Progenitor cell of endocrine pancreas (in vitro differentiated cells): ENCODE measurements at regions not wholly inside any gene's neighbourhood (a gene's known extent, or its start where the extent isn't known, plus 50 kb on each side); places are given as distances from the start of the nearest gene placed in this dataset.
A peak's percentile ranks its signal among the peaks of the same experiment; 100 is the strongest.

Experiments
- DNase-seq: peaks from one replicate; pipeline ENCODE4 v3.0.0; 2021; ENCODE audit warnings: low spot score; ENCODE audit not compliant: unreplicated experiment
- H3K27ac Mint-ChIP-seq: 2 replicates; pipeline ENCODE4 v1.8.0; 2021; ENCODE audit warnings: mild to moderate bottlenecking, moderate library complexity, mixed read lengths
- H3K27me3 Mint-ChIP-seq: 2 replicates; pipeline ENCODE4 v1.8.0; 2021; ENCODE audit warnings: mixed read lengths
- H3K36me3 Mint-ChIP-seq: 2 replicates; pipeline ENCODE4 v1.8.0; 2022; ENCODE audit warnings: mixed read lengths; ENCODE audit not compliant: insufficient read depth
- H3K4me1 Mint-ChIP-seq: 2 replicates; pipeline ENCODE4 v1.8.0; 2021; ENCODE audit warnings: low read depth, mixed read lengths
- H3K4me3 Mint-ChIP-seq: 2 replicates; pipeline ENCODE4 v1.8.0; 2021; ENCODE audit warnings: low read depth, mild to moderate bottlenecking, moderate library complexity, mixed read lengths
- H3K9me3 Mint-ChIP-seq: 2 replicates; pipeline ENCODE4 v1.8.0; 2021; ENCODE audit warnings: low read depth, mixed read lengths
- TF ChIP-seq, protein P1 (sequence below): fragments of 200-600 bp; sonication (generic); IDR thresholded peaks from one replicate; pipeline ENCODE4 v1.5.0; 2021; ENCODE audit warnings: antibody characterized with exemption, mild to moderate bottlenecking; ENCODE audit not compliant: unreplicated experiment

DNA sequence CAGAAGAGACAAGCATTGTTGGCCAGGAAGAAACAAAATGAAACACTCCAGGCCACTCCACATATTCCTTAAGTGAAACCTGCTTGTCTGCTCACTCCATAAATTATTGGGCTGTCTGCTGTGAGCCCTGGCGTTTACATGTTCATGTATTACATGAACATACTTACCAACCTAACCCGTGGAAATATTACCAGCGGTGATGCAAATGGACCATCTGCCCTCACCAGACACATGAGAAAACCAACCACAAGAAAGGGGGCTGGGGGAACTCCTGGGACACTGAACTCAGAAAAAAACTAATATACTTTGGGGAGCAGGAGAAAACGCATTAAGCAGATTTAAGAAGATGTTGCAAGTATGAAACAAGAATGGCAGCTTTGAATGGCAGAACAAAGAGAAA, 731.2 kb upstream of the IGFBP3 start:
- no peak for DNase-seq
- Mint-ChIP-seq H3K9me3 (peaks cover 11% of the 10 kb centered on the region), H3K27me3 (no peaks in the 10 kb centered on the region), H3K27ac (no peak overlapping the region), H3K4me3 (no peak overlapping the region), H3K36me3 (peaks cover 2% of the 10 kb centered on the region), H3K4me1 (peaks cover 6% of the 10 kb centered on the region)
- TF ChIP-seq, protein P1, sequence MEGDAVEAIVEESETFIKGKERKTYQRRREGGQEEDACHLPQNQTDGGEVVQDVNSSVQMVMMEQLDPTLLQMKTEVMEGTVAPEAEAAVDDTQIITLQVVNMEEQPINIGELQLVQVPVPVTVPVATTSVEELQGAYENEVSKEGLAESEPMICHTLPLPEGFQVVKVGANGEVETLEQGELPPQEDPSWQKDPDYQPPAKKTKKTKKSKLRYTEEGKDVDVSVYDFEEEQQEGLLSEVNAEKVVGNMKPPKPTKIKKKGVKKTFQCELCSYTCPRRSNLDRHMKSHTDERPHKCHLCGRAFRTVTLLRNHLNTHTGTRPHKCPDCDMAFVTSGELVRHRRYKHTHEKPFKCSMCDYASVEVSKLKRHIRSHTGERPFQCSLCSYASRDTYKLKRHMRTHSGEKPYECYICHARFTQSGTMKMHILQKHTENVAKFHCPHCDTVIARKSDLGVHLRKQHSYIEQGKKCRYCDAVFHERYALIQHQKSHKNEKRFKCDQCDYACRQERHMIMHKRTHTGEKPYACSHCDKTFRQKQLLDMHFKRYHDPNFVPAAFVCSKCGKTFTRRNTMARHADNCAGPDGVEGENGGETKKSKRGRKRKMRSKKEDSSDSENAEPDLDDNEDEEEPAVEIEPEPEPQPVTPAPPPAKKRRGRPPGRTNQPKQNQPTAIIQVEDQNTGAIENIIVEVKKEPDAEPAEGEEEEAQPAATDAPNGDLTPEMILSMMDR = no peak

DNA sequence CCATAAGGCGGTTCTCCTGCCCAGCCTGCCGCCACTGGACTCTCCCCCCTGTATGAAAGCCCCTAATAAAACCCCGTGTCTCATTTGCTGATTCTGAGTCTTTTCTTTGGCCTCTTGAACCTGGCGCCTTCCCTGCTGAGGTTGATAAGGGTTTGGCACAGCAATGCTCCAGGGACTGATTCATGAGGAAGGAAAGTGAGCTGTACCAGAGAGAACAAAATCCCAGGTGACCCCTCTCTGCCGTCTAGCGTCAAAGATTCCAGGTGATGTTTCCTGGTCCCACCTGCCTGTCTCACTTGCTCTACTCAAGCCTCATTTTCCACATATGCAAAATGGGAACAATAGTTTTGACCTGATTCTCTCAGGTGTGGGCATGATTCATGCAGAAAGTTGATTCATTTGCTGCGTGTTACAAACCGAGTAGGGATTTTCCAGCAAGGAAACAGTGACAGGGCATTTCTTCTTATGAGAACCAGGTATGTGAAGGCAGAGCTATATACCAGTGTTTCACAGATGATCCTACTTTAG, 730.6 kb upstream of the IGFBP3 start:
- peaks cover 2% of the 10 kb centered on the region for H3K36me3 Mint-ChIP-seq
- H3K4me1 Mint-ChIP-seq = peaks cover 6% of the 10 kb centered on the region
- peak overlapping the region; percentile 5 for H3K27ac Mint-ChIP-seq
- H3K4me3 Mint-ChIP-seq = no peak overlapping the region
- DNase-seq = no peak
- H3K9me3 Mint-ChIP-seq = peaks cover 14% of the 10 kb centered on the region
- H3K27me3 Mint-ChIP-seq = no peaks in the 10 kb centered on the region
- TF ChIP-seq, protein P1 = no peak

DNA sequence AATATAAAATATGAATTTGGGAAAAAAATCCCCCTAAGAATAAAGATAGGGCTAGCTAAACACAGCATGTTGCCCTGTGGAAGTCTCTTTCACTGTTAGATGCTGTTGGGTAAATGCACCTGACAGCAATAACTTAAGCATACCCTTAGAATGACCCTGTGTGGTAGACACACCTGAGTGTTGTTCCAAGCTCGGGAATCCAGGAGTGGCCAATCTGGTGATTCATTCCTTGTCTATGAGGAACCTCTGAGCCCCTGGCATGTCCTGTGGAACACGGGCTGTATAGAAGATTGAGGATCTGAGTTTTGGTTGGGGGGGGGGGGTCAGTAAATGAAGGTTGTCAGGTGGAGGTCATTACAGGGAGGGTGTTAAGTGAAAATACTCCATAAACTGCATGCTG, 730.0 kb upstream of the IGFBP3 start:
- Mint-ChIP-seq H3K9me3 (peaks cover 14% of the 10 kb centered on the region), H3K36me3 (peaks cover 2% of the 10 kb centered on the region), H3K27me3 (no peaks in the 10 kb centered on the region), H3K4me3 (no peak overlapping the region), H3K4me1 (peaks cover 6% of the 10 kb centered on the region), H3K27ac (no peak overlapping the region)
- TF ChIP-seq, protein P1 = no peak
- no peak for DNase-seq

DNA sequence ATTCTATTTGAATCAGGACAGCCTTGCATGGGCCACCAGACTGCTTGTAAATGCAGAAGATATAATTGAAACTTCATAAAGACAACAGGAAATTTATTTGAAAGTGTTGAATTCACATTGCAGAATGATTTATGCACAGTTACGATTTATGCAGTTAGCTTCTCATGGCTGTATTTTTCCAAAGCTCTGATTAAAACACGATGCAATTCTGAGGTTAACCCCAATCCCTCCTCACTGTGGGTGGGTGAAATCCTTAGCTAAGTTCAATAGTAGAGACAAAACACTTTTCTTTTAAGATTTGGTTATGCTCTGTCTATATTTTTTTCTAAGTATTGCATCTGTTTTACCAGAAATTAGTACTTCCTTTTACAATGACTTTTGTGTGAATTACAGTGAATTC, 728.8 kb upstream of the IGFBP3 start:
- H3K36me3 Mint-ChIP-seq = peaks cover 2% of the 10 kb centered on the region
- no peaks in the 10 kb centered on the region for H3K27me3 Mint-ChIP-seq
- TF ChIP-seq, protein P1 = no peak
- peaks cover 14% of the 10 kb centered on the region for H3K9me3 Mint-ChIP-seq
- H3K27ac Mint-ChIP-seq = no peak overlapping the region
- no peak overlapping the region for H3K4me3 Mint-ChIP-seq
- DNase-seq = no peak
- peaks cover 6% of the 10 kb centered on the region for H3K4me1 Mint-ChIP-seq

DNA sequence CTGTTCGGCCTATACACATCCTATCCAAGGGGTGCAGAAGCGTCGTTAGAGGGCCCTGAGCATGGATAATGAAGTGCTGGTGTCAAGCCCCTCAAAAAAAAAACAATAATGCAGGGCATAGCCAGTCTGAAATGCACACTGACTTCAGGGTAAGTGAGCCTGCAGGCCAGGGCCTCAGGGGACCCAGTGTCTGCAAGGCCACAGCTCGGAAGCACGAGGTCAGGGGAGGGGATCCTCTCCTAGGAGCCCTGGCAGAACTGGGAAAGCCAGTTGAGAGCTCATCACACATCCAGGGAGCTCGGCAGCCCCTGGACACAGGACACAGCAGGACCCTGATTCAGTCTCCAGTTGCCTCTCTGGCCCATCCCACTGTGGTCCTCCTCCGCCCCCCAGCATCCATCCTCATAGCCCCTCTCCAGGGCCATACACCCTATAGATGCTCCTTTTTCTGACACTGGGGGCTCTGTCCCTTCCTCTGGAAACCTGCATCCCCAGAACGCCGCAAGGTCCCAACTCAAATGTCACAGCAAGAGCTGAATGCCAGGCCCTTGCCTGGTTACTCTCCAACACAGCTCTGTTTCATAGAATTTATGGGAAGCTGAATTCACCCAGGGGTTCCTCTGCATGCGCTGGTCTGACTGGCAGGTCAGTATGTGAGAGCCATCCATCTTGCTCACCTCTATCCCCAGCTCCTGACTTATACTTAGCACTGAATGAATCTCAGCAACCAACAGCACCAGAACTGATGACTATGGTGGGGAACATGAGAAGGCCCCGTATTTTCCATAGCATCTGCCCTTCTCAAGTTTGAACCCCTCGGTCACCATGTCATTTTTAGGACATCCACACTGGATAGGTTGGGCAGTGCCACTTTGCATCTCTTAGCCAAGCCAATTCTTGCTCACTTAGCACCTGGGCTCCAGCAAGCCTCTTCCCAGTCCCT, 717.0 kb upstream of the IGFBP3 start:
- no peaks in the 10 kb centered on the region for H3K4me1 Mint-ChIP-seq
- no peaks in the 10 kb centered on the region for H3K27me3 Mint-ChIP-seq
- no peaks in the 10 kb centered on the region for H3K36me3 Mint-ChIP-seq
- DNase-seq = no peak
- no peak overlapping the region for H3K4me3 Mint-ChIP-seq
- no peak overlapping the region for H3K27ac Mint-ChIP-seq
- no peaks in the 10 kb centered on the region for H3K9me3 Mint-ChIP-seq
- TF ChIP-seq, protein P1 = no peak
